Vagina (tissue), 2 donors: ENCODE measurements at regions not wholly inside any gene's neighbourhood (a gene's known extent, or its start where the extent isn't known, plus 50 kb on each side); places are given as distances from the start of the nearest gene placed in this dataset.
"Not testable (repeated sequence)": the region's sequence is repeated elsewhere in the genome, so short reads cannot be mapped to it uniquely, and the experiment has no call there.

Experiments used
- DNase-seq, 2 donors: peaks; one replicate each; pipeline ENCODE4 v3.0.0-alpha.2; 2017; ENCODE audit errors: extremely low spot score in 2 of 2
- H3K27ac ChIP-seq: fragments of 200-600 bp; sonication (generic); one replicate; pipeline ENCODE4 v1.5.1; 2019
- H3K27me3 ChIP-seq: fragments of 200-600 bp; sonication (generic); one replicate; pipeline ENCODE4 v1.5.1; 2019
- H3K36me3 ChIP-seq, 2 donors: fragments of 200-600 bp; sonication (generic); one replicate each; pipeline ENCODE4 v1.5.1; 2017 to 2019
- H3K4me1 ChIP-seq: fragments of 200-600 bp; sonication (generic); one replicate; pipeline ENCODE4 v1.5.1; 2019
- H3K4me3 ChIP-seq, 2 donors: fragments of 200-600 bp; sonication (generic); 1 replicate in 1 of 2; 2 replicates in 1 of 2; pipeline ENCODE4 v1.5.1; 2016 to 2019
- H3K9me3 ChIP-seq: fragments of 200-600 bp; sonication (generic); one replicate; pipeline ENCODE4 v1.5.1; 2019
- CTCF ChIP-seq, 3 experiments: fragments of 450-650 bp in 2 of 3; fragments of 200-600 bp in 1 of 3; sonication (generic) in 1 of 3; IDR thresholded peaks; one replicate each; pipeline ENCODE4 v1.5.1; 2017 to 2019; ENCODE audit warnings: antibody characterized with exemption in 3 of 3, mild to moderate bottlenecking in 2 of 3, moderate library complexity in 2 of 3
- POLR2A ChIP-seq, 2 donors: fragments of 450-650 bp; IDR thresholded peaks; one replicate each; pipeline ENCODE4 v1.6.1; 2017; ENCODE audit warnings: antibody characterized with exemption in 2 of 2, mild to moderate bottlenecking in 2 of 2, moderate library complexity in 2 of 2
- POLR2AphosphoS5 ChIP-seq, 2 donors: sonication (generic); formaldehyde crosslinking; IDR thresholded peaks; one replicate each; pipeline ENCODE4 v1.9.0; 2017; ENCODE audit warnings: antibody characterized with exemption in 2 of 2, mild to moderate bottlenecking in 2 of 2, low read depth in 1 of 2; ENCODE audit not compliant: insufficient read depth in 1 of 2
- intact Hi-C: fragments of 100-400 bp; cut with DNase I; formaldehyde crosslinking; loops from one replicate; pipeline ENCODE4 v1.15.1; 2023

GRCh38 chr11:49499117-49499516 lies 290.7 kb upstream of the FOLH1 start:
- no peak for TF ChIP-seq CTCF (IDR thresholded peaks at IDR 0.05)
- Histone ChIP-seq H3K27ac (no peak overlapping the region), H3K27me3 (no peaks in the 10 kb centered on the region), H3K4me1 (no peaks in the 10 kb centered on the region), H3K4me3 (no peak overlapping the region), H3K36me3 (no peaks in the 10 kb centered on the region), H3K9me3 (no peaks in the 10 kb centered on the region)
- intact Hi-C loops, result no loop called here
- no peak for DNase-seq

GRCh38 chr11:49505231-49505630 lies 296.8 kb upstream of the FOLH1 start:
- no peak for DNase-seq
- Histone ChIP-seq H3K27me3 (no peaks in the 10 kb centered on the region), H3K27ac (no peak overlapping the region), H3K4me1 (no peaks in the 10 kb centered on the region), H3K36me3 (no peaks in the 10 kb centered on the region), H3K9me3 (no peaks in the 10 kb centered on the region), H3K4me3 (no peak overlapping the region)
- no peak for TF ChIP-seq POLR2AphosphoS5 (IDR thresholded peaks at IDR 0.05; ENCODE audit: insufficient read depth in 1 of 2, low read depth in 1 of 2)
- TF ChIP-seq CTCF (IDR thresholded peaks at IDR 0.05), result no peak
- no peak for TF ChIP-seq POLR2A (IDR thresholded peaks at IDR 0.05)
- intact Hi-C loops, result no loop called here

- DNase-seq, H3K9me3 ChIP-seq, H3K4me1 ChIP-seq, H3K4me3 ChIP-seq, H3K36me3 ChIP-seq, H3K27me3 ChIP-seq, H3K27ac ChIP-seq, intact Hi-C loops: not testable (repeated sequence)
- peak in 1 of 3 experiments; percentile 14 for TF ChIP-seq CTCF (IDR thresholded peaks at IDR 0.05)
Observed at GRCh38 chr11:49526240-49526829, 317.9 kb upstream of the FOLH1 start.

- Histone ChIP-seq H3K4me3 (no peak overlapping the region), H3K27me3 (no peaks in the 10 kb centered on the region), H3K36me3 (no peaks in the 10 kb centered on the region), H3K27ac (no peak overlapping the region), H3K4me1 (no peaks in the 10 kb centered on the region), H3K9me3 (no peaks in the 10 kb centered on the region)
- no peak for TF ChIP-seq POLR2AphosphoS5 (IDR thresholded peaks at IDR 0.05; ENCODE audit: insufficient read depth in 1 of 2, low read depth in 1 of 2)
- no peak for TF ChIP-seq POLR2A (IDR thresholded peaks at IDR 0.05)
- no peak for TF ChIP-seq CTCF (IDR thresholded peaks at IDR 0.05)
- intact Hi-C loops, result no loop called here
- DNase-seq, result no peak
Observed at GRCh38 chr11:49533204-49533603, 324.8 kb upstream of the FOLH1 start.

- H3K4me3 ChIP-seq, H3K27ac ChIP-seq, H3K9me3 ChIP-seq, H3K4me1 ChIP-seq, DNase-seq, H3K36me3 ChIP-seq, H3K27me3 ChIP-seq, intact Hi-C loops: not testable (repeated sequence)
Observed at GRCh38 chr11:49538927-49539326, 330.5 kb upstream of the FOLH1 start.

GRCh38 chr11:49558261-49558847 lies 350.0 kb upstream of the FOLH1 start:
- H3K4me3 ChIP-seq, H3K27me3 ChIP-seq, H3K27ac ChIP-seq, H3K4me1 ChIP-seq, DNase-seq, intact Hi-C loops, H3K36me3 ChIP-seq, H3K9me3 ChIP-seq: not testable (repeated sequence)

GRCh38 chr11:49560593-49560992 lies 352.2 kb upstream of the FOLH1 start:
- H3K9me3 ChIP-seq, intact Hi-C loops, H3K27ac ChIP-seq, H3K4me1 ChIP-seq, H3K27me3 ChIP-seq, H3K4me3 ChIP-seq, DNase-seq, H3K36me3 ChIP-seq: not testable (repeated sequence)

- H3K4me1 ChIP-seq, H3K36me3 ChIP-seq, H3K9me3 ChIP-seq, intact Hi-C loops, H3K27me3 ChIP-seq, H3K27ac ChIP-seq, DNase-seq, H3K4me3 ChIP-seq: not testable (repeated sequence)
Observed at GRCh38 chr11:49561240-49561880, 353.0 kb upstream of the FOLH1 start.

GRCh38 chr11:49562262-49562661 lies 353.9 kb upstream of the FOLH1 start:
- H3K36me3 ChIP-seq, H3K27ac ChIP-seq, H3K27me3 ChIP-seq, H3K4me3 ChIP-seq, DNase-seq, intact Hi-C loops, H3K4me1 ChIP-seq, H3K9me3 ChIP-seq: not testable (repeated sequence)
